ENCODE measurements at regions not wholly inside any gene's neighbourhood (a gene's known extent, or its start where the extent isn't known, plus 50 kb on each side); places are given as distances from the start of the nearest gene placed in this dataset.

- no peak for TF ChIP-seq CTCF (IDR thresholded peaks at IDR 0.05; ENCODE audit: control insufficient read depth, insufficient read depth, low read depth, low read length, missing control alignments)
- H3K4me3 ChIP-seq (ENCODE audit: control insufficient read depth, low read depth, low read length) = no peak overlapping the region
- no peak for DNase-seq (ENCODE audit: low read depth)
Measured at GRCh38 chr15:66928101-66928500, 137.3 kb upstream of the SMAD3 start.

GRCh38 chr15:66928784-66929183 lies 136.6 kb upstream of the SMAD3 start:
- no peak overlapping the region for H3K4me3 ChIP-seq (ENCODE audit: control insufficient read depth, low read depth, low read length)
- no peak for DNase-seq (ENCODE audit: low read depth)
- TF ChIP-seq CTCF (IDR thresholded peaks at IDR 0.05; ENCODE audit: control insufficient read depth, insufficient read depth, low read depth, low read length, missing control alignments) = no peak

GRCh38 chr15:66929843-66930402 lies 135.5 kb upstream of the SMAD3 start:
- H3K4me3 ChIP-seq (ENCODE audit: control insufficient read depth, low read depth, low read length) = no peak overlapping the region
- TF ChIP-seq CTCF (IDR thresholded peaks at IDR 0.05; ENCODE audit: control insufficient read depth, insufficient read depth, low read depth, low read length, missing control alignments) = no peak
- no peak for DNase-seq (ENCODE audit: low read depth)

GRCh38 chr15:66931768-66932633 lies 133.4 kb upstream of the SMAD3 start:
- no peak for TF ChIP-seq CTCF (IDR thresholded peaks at IDR 0.05; ENCODE audit: control insufficient read depth, insufficient read depth, low read depth, low read length, missing control alignments)
- no peak overlapping the region for H3K4me3 ChIP-seq (ENCODE audit: control insufficient read depth, low read depth, low read length)
- DNase-seq (ENCODE audit: low read depth) = no peak

GRCh38 chr15:66932634-66933024 lies 132.8 kb upstream of the SMAD3 start:
- TF ChIP-seq CTCF (IDR thresholded peaks at IDR 0.05; ENCODE audit: control insufficient read depth, insufficient read depth, low read depth, low read length, missing control alignments) = no peak
- DNase-seq (ENCODE audit: low read depth) = no peak
- H3K4me3 ChIP-seq (ENCODE audit: control insufficient read depth, low read depth, low read length) = no peak overlapping the region

GRCh38 chr15:66933932-66934867 lies 131.2 kb upstream of the SMAD3 start:
- no peak for DNase-seq (ENCODE audit: low read depth)
- no peak for TF ChIP-seq CTCF (IDR thresholded peaks at IDR 0.05; ENCODE audit: control insufficient read depth, insufficient read depth, low read depth, low read length, missing control alignments)
- H3K4me3 ChIP-seq (ENCODE audit: control insufficient read depth, low read depth, low read length) = no peak overlapping the region
